ENCODE measurements at regions not wholly inside any gene's neighbourhood (a gene's known extent, or its start where the extent isn't known, plus 50 kb on each side); places are given as distances from the start of the nearest gene placed in this dataset.

- Histone ChIP-seq H3K9me3 (no peaks in the 10 kb centered on the region), H3K4me3 (no peak overlapping the region), H3K4me1 (no peaks in the 10 kb centered on the region), H3K36me3 (no peaks in the 10 kb centered on the region), H3K27ac (replicated peaks in 1 of 4) (no peak overlapping the region), H3K27me3 (no peaks in the 10 kb centered on the region)
- intact Hi-C loops (cut with DNase I): no loop called here
- WGBS: 88% methylated on average over 3 of the region's 3 CpGs
- no peak for DNase-seq (ENCODE audit: extremely low spot score)
- TF ChIP-seq POLR2AphosphoS5 (IDR thresholded peaks at IDR 0.05): no peak
- no peak for TF ChIP-seq POLR2A (IDR thresholded peaks at IDR 0.05; ENCODE audit: low read depth)
- TF ChIP-seq, protein P1, sequence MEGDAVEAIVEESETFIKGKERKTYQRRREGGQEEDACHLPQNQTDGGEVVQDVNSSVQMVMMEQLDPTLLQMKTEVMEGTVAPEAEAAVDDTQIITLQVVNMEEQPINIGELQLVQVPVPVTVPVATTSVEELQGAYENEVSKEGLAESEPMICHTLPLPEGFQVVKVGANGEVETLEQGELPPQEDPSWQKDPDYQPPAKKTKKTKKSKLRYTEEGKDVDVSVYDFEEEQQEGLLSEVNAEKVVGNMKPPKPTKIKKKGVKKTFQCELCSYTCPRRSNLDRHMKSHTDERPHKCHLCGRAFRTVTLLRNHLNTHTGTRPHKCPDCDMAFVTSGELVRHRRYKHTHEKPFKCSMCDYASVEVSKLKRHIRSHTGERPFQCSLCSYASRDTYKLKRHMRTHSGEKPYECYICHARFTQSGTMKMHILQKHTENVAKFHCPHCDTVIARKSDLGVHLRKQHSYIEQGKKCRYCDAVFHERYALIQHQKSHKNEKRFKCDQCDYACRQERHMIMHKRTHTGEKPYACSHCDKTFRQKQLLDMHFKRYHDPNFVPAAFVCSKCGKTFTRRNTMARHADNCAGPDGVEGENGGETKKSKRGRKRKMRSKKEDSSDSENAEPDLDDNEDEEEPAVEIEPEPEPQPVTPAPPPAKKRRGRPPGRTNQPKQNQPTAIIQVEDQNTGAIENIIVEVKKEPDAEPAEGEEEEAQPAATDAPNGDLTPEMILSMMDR (IDR thresholded peaks at IDR 0.05): no peak
- no peak for TF ChIP-seq EP300 (IDR thresholded peaks at IDR 0.05)
Measured at GRCh38 chr13:107342747-107343146, 774.8 kb upstream of the ARGLU1 start.

DNA sequence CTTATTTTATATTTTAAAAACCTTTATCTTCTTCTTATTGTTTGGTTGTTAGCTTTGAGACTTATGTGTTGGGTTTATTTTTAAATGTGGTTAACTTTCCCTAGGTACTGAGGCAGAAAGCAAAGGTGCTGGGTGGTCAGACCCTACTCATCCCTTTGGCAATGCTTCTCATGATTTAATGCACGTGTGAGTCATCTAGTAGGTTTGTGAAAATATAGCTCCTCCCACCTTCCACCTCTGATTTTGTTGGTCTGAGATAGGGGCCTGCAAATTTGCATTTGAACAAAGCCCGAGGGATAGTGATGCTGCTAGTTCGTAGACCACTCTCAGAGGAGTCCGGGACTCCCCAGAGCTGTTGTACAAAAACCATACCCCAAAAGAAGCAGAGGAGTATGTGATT, 771.3 kb upstream of the ARGLU1 start:
- no peaks in the 10 kb centered on the region for H3K9me3 ChIP-seq
- no peaks in the 10 kb centered on the region for H3K27me3 ChIP-seq
- H3K36me3 ChIP-seq: no peaks in the 10 kb centered on the region
- intact Hi-C loops (cut with DNase I): no loop called here
- no peaks in the 10 kb centered on the region for H3K4me1 ChIP-seq
- no peak overlapping the region for H3K27ac ChIP-seq (replicated peaks in 1 of 4)
- H3K4me3 ChIP-seq: no peak overlapping the region
- 72% methylated on average over 4 of the region's 4 CpGs for WGBS
- no peak for DNase-seq (ENCODE audit: extremely low spot score)
- TF ChIP-seq POLR2AphosphoS5 (IDR thresholded peaks at IDR 0.05) (no peak), EP300 (IDR thresholded peaks at IDR 0.05) (no peak), POLR2A (IDR thresholded peaks at IDR 0.05; ENCODE audit: low read depth) (no peak)
- TF ChIP-seq, protein P1 (IDR thresholded peaks at IDR 0.05): no peak

DNA sequence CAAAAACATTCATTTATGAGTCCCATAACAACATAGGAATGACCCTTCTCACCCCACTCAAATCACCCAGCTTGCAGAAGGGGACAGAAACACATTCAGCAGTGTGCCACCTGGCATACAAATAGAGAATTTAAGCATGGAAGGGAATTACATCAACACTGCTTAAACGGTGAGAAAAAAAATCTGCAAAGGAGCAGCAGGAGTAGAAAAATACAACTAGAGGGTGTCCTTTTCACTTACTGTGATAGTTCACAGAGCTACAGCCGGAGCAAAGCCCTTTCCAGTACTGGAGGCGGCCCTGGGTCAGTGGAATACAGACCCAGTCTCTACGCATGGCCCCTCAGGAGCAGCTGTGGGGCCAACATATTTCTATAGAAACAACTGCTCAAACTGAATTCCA, 764.3 kb upstream of the ARGLU1 start:
- Histone ChIP-seq H3K4me3 (no peak overlapping the region), H3K27ac (replicated peaks in 1 of 4) (no peak overlapping the region), H3K27me3 (no peaks in the 10 kb centered on the region), H3K9me3 (no peaks in the 10 kb centered on the region), H3K36me3 (no peaks in the 10 kb centered on the region), H3K4me1 (no peaks in the 10 kb centered on the region)
- TF ChIP-seq, protein P1 (IDR thresholded peaks at IDR 0.05): no peak
- TF ChIP-seq EP300 (IDR thresholded peaks at IDR 0.05): no peak
- no peak for TF ChIP-seq POLR2A (IDR thresholded peaks at IDR 0.05; ENCODE audit: low read depth)
- TF ChIP-seq POLR2AphosphoS5 (IDR thresholded peaks at IDR 0.05): no peak
- 78% methylated on average over 4 of the region's 4 CpGs for WGBS
- DNase-seq (ENCODE audit: extremely low spot score): no peak
- intact Hi-C loops (cut with DNase I): no loop called here

DNA sequence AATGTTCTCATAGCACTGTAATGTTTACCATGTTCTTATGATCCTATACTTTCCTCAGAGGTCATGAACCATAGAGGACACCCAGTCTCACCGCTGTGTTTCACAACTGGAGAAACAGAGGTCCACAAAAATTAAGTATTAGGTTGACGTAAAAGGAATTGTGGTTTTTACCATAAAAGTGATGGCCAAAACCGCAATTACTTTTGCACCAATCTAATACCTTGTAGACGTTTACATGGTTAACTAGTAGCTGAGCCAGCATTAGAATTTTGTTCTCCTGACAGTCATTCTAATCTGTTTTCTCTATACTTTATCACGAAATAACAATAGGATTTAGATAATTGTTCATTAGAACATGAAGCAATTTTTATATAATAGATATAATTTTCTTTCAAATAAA, 763.4 kb upstream of the ARGLU1 start:
- H3K9me3 ChIP-seq: no peaks in the 10 kb centered on the region

DNA sequence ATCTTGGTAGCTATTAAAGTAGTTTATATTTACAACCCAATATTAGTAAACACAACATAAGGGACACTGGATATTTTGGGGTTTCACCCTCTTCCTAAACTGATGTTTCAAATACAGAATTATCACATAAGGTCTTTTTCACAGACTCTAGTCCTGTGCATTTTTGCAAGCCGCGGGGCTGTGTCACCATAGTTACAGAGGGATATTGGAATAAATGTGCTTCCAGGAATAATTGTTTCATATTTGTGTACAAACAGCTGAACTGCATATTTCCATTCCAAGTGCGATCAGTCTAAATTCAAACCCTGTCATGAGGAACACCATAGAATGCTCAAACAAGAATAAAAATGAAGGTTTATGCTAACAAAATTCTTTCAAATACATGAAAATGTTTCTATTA, 762.5 kb upstream of the ARGLU1 start:
- WGBS: 94% methylated on average over 3 of the region's 3 CpGs
- Histone ChIP-seq H3K4me1 (no peaks in the 10 kb centered on the region), H3K27me3 (no peaks in the 10 kb centered on the region), H3K4me3 (no peak overlapping the region), H3K27ac (replicated peaks in 1 of 4) (no peak overlapping the region), H3K36me3 (no peaks in the 10 kb centered on the region), H3K9me3 (no peaks in the 10 kb centered on the region)
- intact Hi-C loops (cut with DNase I): no loop called here
- TF ChIP-seq, protein P1 (IDR thresholded peaks at IDR 0.05): no peak
- no peak for TF ChIP-seq EP300 (IDR thresholded peaks at IDR 0.05)
- no peak for TF ChIP-seq POLR2AphosphoS5 (IDR thresholded peaks at IDR 0.05)
- no peak for TF ChIP-seq POLR2A (IDR thresholded peaks at IDR 0.05; ENCODE audit: low read depth)
- no peak for DNase-seq (ENCODE audit: extremely low spot score)

More for the DNA sequence above, 763.4 kb upstream of the ARGLU1 start:
- H3K27me3 ChIP-seq: no peaks in the 10 kb centered on the region
- no peaks in the 10 kb centered on the region for H3K4me1 ChIP-seq
- TF ChIP-seq, protein P1 (IDR thresholded peaks at IDR 0.05): no peak
- TF ChIP-seq EP300 (IDR thresholded peaks at IDR 0.05): no peak
- no peak for TF ChIP-seq POLR2AphosphoS5 (IDR thresholded peaks at IDR 0.05)
- TF ChIP-seq POLR2A (IDR thresholded peaks at IDR 0.05; ENCODE audit: low read depth): no peak
- H3K36me3 ChIP-seq: no peaks in the 10 kb centered on the region
- intact Hi-C loops (cut with DNase I): no loop called here
- DNase-seq (ENCODE audit: extremely low spot score): no peak
- H3K4me3 ChIP-seq: no peak overlapping the region
- H3K27ac ChIP-seq (replicated peaks in 1 of 4): no peak overlapping the region
- 83% methylated on average over 5 of the region's 5 CpGs for WGBS
